HFFc6 (cell line): ENCODE measurements at regions not wholly inside any gene's neighbourhood (a gene's known extent, or its start where the extent isn't known, plus 50 kb on each side); places are given as distances from the start of the nearest gene placed in this dataset.

Experiments used
- DNase-seq: peaks from one replicate; pipeline ENCODE4 v3.0.0-alpha.2; 2018
- H3K27ac Mint-ChIP-seq: 2 replicates; pipeline ENCODE4 v1.8.0; 2020; ENCODE audit warnings: mild to moderate bottlenecking, mixed read lengths
- H3K27me3 Mint-ChIP-seq: 2 replicates; pipeline ENCODE4 v1.8.0; 2021; ENCODE audit warnings: mild to moderate bottlenecking, moderate library complexity, mixed read lengths; ENCODE audit not compliant: insufficient read depth
- H3K36me3 Mint-ChIP-seq: 2 replicates; pipeline ENCODE4 v1.8.0; 2021; ENCODE audit warnings: low read depth, mixed read lengths
- H3K4me1 Mint-ChIP-seq: 2 replicates; pipeline ENCODE4 v1.8.0; 2020; ENCODE audit warnings: low read depth, mixed read lengths
- H3K4me3 Mint-ChIP-seq: 2 replicates; pipeline ENCODE4 v1.8.0; 2020; ENCODE audit warnings: mild to moderate bottlenecking, moderate library complexity, mixed read lengths
- H3K9me3 Mint-ChIP-seq: 2 replicates; pipeline ENCODE4 v1.8.0; 2020; ENCODE audit warnings: mild to moderate bottlenecking, mixed read lengths
- CTCF ChIP-seq: fragments of 200-600 bp; sonication (generic); IDR thresholded peaks from 2 replicates; pipeline ENCODE4 v1.5.0; 2021; ENCODE audit warnings: antibody characterized with exemption, mild to moderate bottlenecking

GRCh38 chr6:170074907-170075306 is 216.0 kb downstream of the DLL1 start:
- Mint-ChIP-seq H3K27ac (no peak overlapping the region), H3K4me3 (no peak overlapping the region), H3K9me3 (peaks cover 58% of the 10 kb centered on the region), H3K27me3 (peaks cover 1% of the 10 kb centered on the region; the same call in 1 of the 2 replicates), H3K4me1 (no peaks in the 10 kb centered on the region), H3K36me3 (peaks cover 5% of the 10 kb centered on the region; the same call in 1 of the 2 replicates)
- DNase-seq = no peak
- no peak for TF ChIP-seq CTCF

DNA sequence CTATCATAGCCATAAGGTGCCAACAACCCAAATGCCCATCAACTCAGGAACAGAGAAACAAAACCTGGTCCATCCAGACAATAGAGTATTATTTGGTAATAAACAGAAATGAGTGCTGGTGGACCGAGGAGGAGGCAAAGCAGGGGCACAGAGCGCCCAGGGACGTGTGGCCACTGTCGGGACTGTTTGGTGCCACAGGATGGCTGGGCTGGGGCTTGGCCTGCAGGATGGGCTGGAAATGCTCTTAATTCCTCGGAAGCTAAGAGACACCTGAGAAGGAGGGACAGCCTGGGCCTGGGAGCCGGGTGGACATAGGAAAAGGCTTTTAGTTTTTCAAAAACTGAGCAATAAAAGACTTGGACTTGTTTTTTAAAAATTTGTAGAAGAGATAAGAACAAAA is 216.4 kb downstream of the DLL1 start:
- no peak for DNase-seq
- Mint-ChIP-seq H3K4me3 (no peak overlapping the region), H3K4me1 (no peaks in the 10 kb centered on the region), H3K36me3 (peaks cover 5% of the 10 kb centered on the region; the same call in 1 of the 2 replicates), H3K9me3 (peaks cover 59% of the 10 kb centered on the region), H3K27me3 (peaks cover 1% of the 10 kb centered on the region; the same call in 1 of the 2 replicates), H3K27ac (no peak overlapping the region)
- TF ChIP-seq CTCF = no peak

DNA sequence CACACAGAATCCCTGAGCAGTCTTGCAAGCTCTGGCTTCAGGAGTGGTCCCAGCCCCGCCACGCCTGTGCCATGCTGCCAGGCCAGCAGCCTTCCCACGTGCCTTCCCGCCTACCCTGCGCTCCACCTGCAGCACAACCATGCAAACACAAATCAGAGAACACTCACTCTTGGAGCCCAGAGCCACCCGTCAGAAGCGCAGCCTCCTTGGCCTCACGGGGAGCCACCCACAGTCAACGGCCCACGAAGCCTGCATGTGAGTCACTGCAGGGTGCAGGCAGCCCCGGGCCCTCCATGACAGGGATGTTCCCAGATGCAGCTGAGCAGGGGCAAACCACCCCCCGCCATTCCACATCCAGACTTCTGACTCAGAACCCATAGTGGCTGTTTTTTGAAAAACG is 217.0 kb downstream of the DLL1 start:
- Mint-ChIP-seq H3K9me3 (peaks cover 59% of the 10 kb centered on the region), H3K27ac (no peak overlapping the region), H3K4me3 (no peak overlapping the region), H3K4me1 (no peaks in the 10 kb centered on the region), H3K36me3 (peaks cover under 1% of the 10 kb centered on the region; the same call in 1 of the 2 replicates), H3K27me3 (peaks cover 1% of the 10 kb centered on the region; the same call in 1 of the 2 replicates)
- DNase-seq = no peak
- TF ChIP-seq CTCF = no peak

GRCh38 chr6:170072246-170072645 is 218.6 kb downstream of the DLL1 start:
- Mint-ChIP-seq H3K27me3 (peaks cover 1% of the 10 kb centered on the region; the same call in 1 of the 2 replicates), H3K4me1 (no peaks in the 10 kb centered on the region), H3K27ac (no peak overlapping the region), H3K9me3 (peaks cover 47% of the 10 kb centered on the region), H3K4me3 (no peak overlapping the region), H3K36me3 (no peaks in the 10 kb centered on the region)
- TF ChIP-seq CTCF = no peak
- DNase-seq = no peak

- H3K27me3 Mint-ChIP-seq = peaks cover 1% of the 10 kb centered on the region; the same call in 1 of the 2 replicates
- H3K4me1 Mint-ChIP-seq = no peaks in the 10 kb centered on the region
- no peak overlapping the region for H3K27ac Mint-ChIP-seq
- DNase-seq = no peak
- H3K36me3 Mint-ChIP-seq = no peaks in the 10 kb centered on the region
- peaks cover 40% of the 10 kb centered on the region for H3K9me3 Mint-ChIP-seq
- H3K4me3 Mint-ChIP-seq = no peak overlapping the region
- no peak for TF ChIP-seq CTCF
Measured at GRCh38 chr6:170069611-170070010, 221.3 kb downstream of the DLL1 start.

- DNase-seq = no peak
- Mint-ChIP-seq H3K36me3 (no peaks in the 10 kb centered on the region), H3K4me3 (no peak overlapping the region), H3K9me3 (peaks cover 28% of the 10 kb centered on the region), H3K27me3 (peaks cover 1% of the 10 kb centered on the region; the same call in 1 of the 2 replicates), H3K4me1 (no peaks in the 10 kb centered on the region), H3K27ac (no peak overlapping the region)
- TF ChIP-seq CTCF = no peak
Measured at GRCh38 chr6:170068496-170068895, 222.4 kb downstream of the DLL1 start.
